ENCODE measurements at regions not wholly inside any gene's neighbourhood (a gene's known extent, or its start where the extent isn't known, plus 50 kb on each side); places are given as distances from the start of the nearest gene placed in this dataset.

- Mint-ChIP-seq H3K4me1 (peaks cover 13% of the 10 kb centered on the region), H3K27me3 (no peaks in the 10 kb centered on the region), H3K27ac (no peak overlapping the region), H3K4me3 (no peak overlapping the region), H3K36me3 (ENCODE audit: low read depth) (no peaks in the 10 kb centered on the region), H3K9me3 (no peaks in the 10 kb centered on the region)
- ATAC-seq, result peak; percentile 61
- no peak for DNase-seq
These were observed 53.1 kb downstream of the ATXN3L start for GRCh38 chrX:13266641-13267345.

- ATAC-seq, result no peak
- Mint-ChIP-seq H3K36me3 (ENCODE audit: low read depth) (no peaks in the 10 kb centered on the region), H3K4me3 (no peak overlapping the region), H3K27me3 (no peaks in the 10 kb centered on the region), H3K27ac (no peak overlapping the region), H3K9me3 (no peaks in the 10 kb centered on the region), H3K4me1 (peaks cover 13% of the 10 kb centered on the region)
- no peak for DNase-seq
These were observed 54.2 kb downstream of the ATXN3L start for GRCh38 chrX:13265549-13266132.

GRCh38 chrX:13265111-13265510 lies 54.7 kb downstream of the ATXN3L start:
- Mint-ChIP-seq H3K4me1 (peaks cover 13% of the 10 kb centered on the region), H3K27ac (no peak overlapping the region), H3K9me3 (no peaks in the 10 kb centered on the region), H3K27me3 (no peaks in the 10 kb centered on the region), H3K4me3 (no peak overlapping the region), H3K36me3 (ENCODE audit: low read depth) (no peaks in the 10 kb centered on the region)
- ATAC-seq (no peak), DNase-seq (no peak)

- Mint-ChIP-seq H3K4me3 (peak overlapping the region; percentile 5), H3K4me1 (peaks cover 13% of the 10 kb centered on the region), H3K36me3 (ENCODE audit: low read depth) (no peaks in the 10 kb centered on the region), H3K9me3 (no peaks in the 10 kb centered on the region), H3K27me3 (no peaks in the 10 kb centered on the region), H3K27ac (peak overlapping the region; percentile 17)
- ATAC-seq (peak; percentile 36), DNase-seq (no peak)
These were observed 56.1 kb downstream of the ATXN3L start for GRCh38 chrX:13263560-13264251.

GRCh38 chrX:13261348-13261747 lies 58.5 kb downstream of the ATXN3L start:
- no peaks in the 10 kb centered on the region for H3K36me3 Mint-ChIP-seq (ENCODE audit: low read depth)
- H3K4me3 Mint-ChIP-seq, result no peak overlapping the region
- H3K27me3 Mint-ChIP-seq, result no peaks in the 10 kb centered on the region
- no peaks in the 10 kb centered on the region for H3K9me3 Mint-ChIP-seq
- ATAC-seq (no peak), DNase-seq (no peak)
- H3K4me1 Mint-ChIP-seq, result peaks cover 31% of the 10 kb centered on the region
- H3K27ac Mint-ChIP-seq, result no peak overlapping the region

- ATAC-seq, result no peak
- no peaks in the 10 kb centered on the region for H3K27me3 Mint-ChIP-seq
- H3K36me3 Mint-ChIP-seq (ENCODE audit: low read depth), result peaks cover 3% of the 10 kb centered on the region
- H3K4me1 Mint-ChIP-seq, result peaks cover 36% of the 10 kb centered on the region
- no peak overlapping the region for H3K27ac Mint-ChIP-seq
- H3K4me3 Mint-ChIP-seq, result no peak overlapping the region
- no peak for DNase-seq
- H3K9me3 Mint-ChIP-seq, result peaks cover 4% of the 10 kb centered on the region
These were observed 59.3 kb downstream of the ATXN3L start for GRCh38 chrX:13260598-13260997.

- Mint-ChIP-seq H3K4me3 (no peak overlapping the region), H3K36me3 (ENCODE audit: low read depth) (peaks cover 3% of the 10 kb centered on the region), H3K9me3 (peaks cover 4% of the 10 kb centered on the region), H3K4me1 (peaks cover 47% of the 10 kb centered on the region), H3K27ac (no peak overlapping the region), H3K27me3 (no peaks in the 10 kb centered on the region)
- DNase-seq (no peak), ATAC-seq (no peak)
These were observed 61.1 kb downstream of the ATXN3L start for GRCh38 chrX:13258725-13259124.

GRCh38 chrX:13258052-13258444 lies 61.8 kb downstream of the ATXN3L start:
- H3K36me3 Mint-ChIP-seq (ENCODE audit: low read depth), result peaks cover 3% of the 10 kb centered on the region
- ATAC-seq (no peak), DNase-seq (no peak)
- H3K9me3 Mint-ChIP-seq, result peaks cover 4% of the 10 kb centered on the region
- peaks cover 48% of the 10 kb centered on the region for H3K4me1 Mint-ChIP-seq
- no peaks in the 10 kb centered on the region for H3K27me3 Mint-ChIP-seq
- H3K4me3 Mint-ChIP-seq, result no peak overlapping the region
- no peak overlapping the region for H3K27ac Mint-ChIP-seq

- Mint-ChIP-seq H3K9me3 (peaks cover 4% of the 10 kb centered on the region), H3K36me3 (ENCODE audit: low read depth) (peaks cover 3% of the 10 kb centered on the region), H3K4me1 (peaks cover 48% of the 10 kb centered on the region), H3K27ac (peak overlapping the region; percentile 63), H3K27me3 (no peaks in the 10 kb centered on the region), H3K4me3 (no peak overlapping the region)
- DNase-seq, result no peak
- peak; percentile 59 for ATAC-seq
These were observed 62.4 kb downstream of the ATXN3L start for GRCh38 chrX:13257223-13258051.

GRCh38 chrX:13256603-13257002 lies 63.2 kb downstream of the ATXN3L start:
- peak overlapping the region; percentile 35 for H3K27ac Mint-ChIP-seq
- ATAC-seq, result no peak
- DNase-seq, result no peak
- H3K27me3 Mint-ChIP-seq, result no peaks in the 10 kb centered on the region
- peaks cover 4% of the 10 kb centered on the region for H3K9me3 Mint-ChIP-seq
- peaks cover 54% of the 10 kb centered on the region for H3K4me1 Mint-ChIP-seq
- H3K36me3 Mint-ChIP-seq (ENCODE audit: low read depth), result peaks cover 3% of the 10 kb centered on the region
- H3K4me3 Mint-ChIP-seq, result no peak overlapping the region

- Mint-ChIP-seq H3K27me3 (no peaks in the 10 kb centered on the region), H3K36me3 (ENCODE audit: low read depth) (peaks cover 3% of the 10 kb centered on the region), H3K4me1 (peaks cover 61% of the 10 kb centered on the region), H3K27ac (no peak overlapping the region), H3K4me3 (no peak overlapping the region), H3K9me3 (peaks cover 4% of the 10 kb centered on the region)
- ATAC-seq, result no peak
- no peak for DNase-seq
These were observed 65.0 kb downstream of the ATXN3L start for GRCh38 chrX:13254870-13255269.

- DNase-seq, result no peak
- Mint-ChIP-seq H3K4me3 (no peak overlapping the region), H3K27me3 (no peaks in the 10 kb centered on the region), H3K36me3 (ENCODE audit: low read depth) (peaks cover 3% of the 10 kb centered on the region), H3K9me3 (peaks cover 4% of the 10 kb centered on the region), H3K27ac (no peak overlapping the region), H3K4me1 (peaks cover 61% of the 10 kb centered on the region)
- no peak for ATAC-seq
These were observed 65.6 kb downstream of the ATXN3L start for GRCh38 chrX:13254076-13254785.

- peak overlapping the region; percentile 29 for H3K4me3 Mint-ChIP-seq
- H3K27me3 Mint-ChIP-seq, result no peaks in the 10 kb centered on the region
- H3K9me3 Mint-ChIP-seq, result peaks cover 4% of the 10 kb centered on the region
- ATAC-seq, result no peak
- no peak overlapping the region for H3K27ac Mint-ChIP-seq
- DNase-seq, result no peak
- H3K4me1 Mint-ChIP-seq, result peaks cover 59% of the 10 kb centered on the region
- H3K36me3 Mint-ChIP-seq (ENCODE audit: low read depth), result peaks cover 3% of the 10 kb centered on the region
These were observed 66.6 kb downstream of the ATXN3L start for GRCh38 chrX:13253223-13253622.

- DNase-seq, result no peak
- Mint-ChIP-seq H3K9me3 (peaks cover 4% of the 10 kb centered on the region), H3K4me3 (no peak overlapping the region), H3K27ac (no peak overlapping the region), H3K27me3 (no peaks in the 10 kb centered on the region), H3K36me3 (ENCODE audit: low read depth) (peaks cover 3% of the 10 kb centered on the region), H3K4me1 (peaks cover 55% of the 10 kb centered on the region)
- no peak for ATAC-seq
These were observed 67.1 kb downstream of the ATXN3L start for GRCh38 chrX:13252726-13253125.

Data from activated naive CD8-positive, alpha-beta T cell treated with anti-CD3 and anti-CD28 coated beads, Interleukin-2, amount 50 U/mL, for 24 hours (primary cell).